GM21381 (cell line): ENCODE measurements at regions not wholly inside any gene's neighbourhood (a gene's known extent, or its start where the extent isn't known, plus 50 kb on each side); places are given as distances from the start of the nearest gene placed in this dataset.
"Not testable (repeated sequence)": the region's sequence is repeated elsewhere in the genome, so short reads cannot be mapped to it uniquely, and the experiment has no call there.

Experiments used
- ATAC-seq: cut with Tn5 transposase; IDR thresholded peaks from one replicate; pipeline ENCODE4 v1.9.1; 2021; ENCODE audit warnings: mild to moderate bottlenecking, moderate library complexity; ENCODE audit not compliant: unreplicated experiment

DNA sequence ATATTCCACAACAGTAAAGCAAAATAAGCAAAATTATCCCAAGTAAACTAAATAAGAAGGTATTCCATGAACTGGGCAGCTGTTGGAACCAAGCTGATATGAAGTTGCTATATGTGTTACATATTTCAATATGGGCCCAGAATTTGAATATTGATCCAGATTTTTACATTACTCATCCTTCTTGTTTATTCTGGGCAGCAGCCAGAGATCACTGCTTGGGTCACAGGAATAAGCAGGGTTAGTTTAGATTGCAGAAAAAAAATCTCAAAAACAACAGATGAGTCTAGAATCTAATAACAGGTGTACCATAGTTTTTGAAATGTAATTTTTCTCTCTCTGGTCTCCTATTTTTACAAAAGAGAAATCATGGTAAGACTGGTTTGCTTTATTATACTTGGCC lies 171.5 kb upstream of the NAMPT start:
- ATAC-seq = no peak

DNA sequence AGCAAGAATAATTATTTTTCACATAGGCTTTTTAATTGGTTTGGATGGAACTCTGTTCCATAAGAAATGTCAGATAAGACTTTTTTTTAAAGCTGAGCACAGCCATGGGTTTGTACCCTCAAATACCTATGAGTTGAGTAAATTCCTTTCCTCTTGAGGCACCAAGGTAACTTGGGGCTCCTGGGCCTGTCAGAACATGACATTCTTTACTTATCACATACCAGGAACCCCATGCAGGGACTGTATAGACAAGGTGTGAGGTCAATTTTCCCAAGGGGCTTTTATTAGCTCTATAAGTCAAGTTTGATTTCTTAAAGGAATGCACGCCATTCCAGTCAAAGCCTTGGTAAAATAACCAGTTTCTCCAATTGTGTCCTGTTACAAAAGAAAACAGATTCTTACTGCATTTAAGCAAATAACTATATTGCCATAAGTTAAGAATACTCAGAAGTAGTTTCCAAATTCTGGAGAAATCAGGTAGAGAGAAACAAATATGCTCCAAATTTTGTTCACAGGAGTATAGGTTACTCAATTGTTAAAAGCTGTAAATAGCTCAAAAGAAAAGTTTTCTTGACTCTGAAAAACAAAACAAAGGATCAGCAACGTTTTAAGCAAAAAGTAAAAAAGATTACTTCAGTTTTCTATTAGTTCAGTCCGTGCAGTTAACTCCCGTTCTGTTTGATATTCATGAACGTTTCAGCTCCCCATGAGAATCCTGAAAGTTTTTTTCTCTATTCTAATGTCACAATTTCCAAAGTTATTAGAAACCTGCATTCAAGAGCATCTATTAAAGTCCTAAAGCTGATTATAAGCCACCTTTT lies 167.5 kb upstream of the NAMPT start:
- no peak for ATAC-seq

DNA sequence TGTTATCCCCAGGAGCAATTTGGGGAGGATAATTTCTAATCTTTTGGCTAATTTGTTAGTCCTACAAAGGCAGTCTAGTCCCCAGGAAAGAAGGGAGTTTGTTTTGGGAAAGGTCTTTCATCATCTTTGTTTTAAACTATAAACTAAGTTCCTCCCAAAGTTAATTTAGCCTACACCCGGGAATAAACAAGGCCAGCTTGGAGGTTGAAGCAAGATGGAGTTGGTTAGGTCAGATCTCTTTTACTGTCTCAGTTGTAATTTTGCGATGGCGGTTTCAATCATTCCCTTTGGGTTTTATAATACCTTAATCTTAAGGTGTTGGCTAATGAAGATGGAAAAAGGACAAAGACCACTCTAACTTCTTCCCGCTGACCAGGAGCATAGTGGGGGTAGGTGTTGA lies 166.4 kb upstream of the NAMPT start:
- ATAC-seq = no peak

DNA sequence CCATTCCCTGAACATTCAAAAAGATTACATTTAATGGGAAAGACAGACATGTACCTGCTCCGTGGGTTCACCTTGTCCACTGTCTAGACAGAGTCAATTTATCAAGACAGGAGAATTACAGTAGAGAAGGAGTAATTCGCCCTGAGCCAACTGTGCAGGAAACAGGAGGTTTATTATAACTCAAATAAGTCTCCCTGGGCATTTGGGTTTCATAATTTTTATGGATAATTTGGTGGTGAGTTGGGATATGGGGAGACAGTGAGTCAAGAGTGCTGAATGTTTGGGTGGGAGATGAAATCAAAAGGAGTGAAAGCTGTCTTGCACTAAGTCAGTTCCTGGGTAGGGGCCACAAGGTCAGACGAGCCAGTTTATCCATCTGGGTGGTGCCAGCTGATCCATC lies 165.9 kb upstream of the NAMPT start:
- ATAC-seq = no peak

DNA sequence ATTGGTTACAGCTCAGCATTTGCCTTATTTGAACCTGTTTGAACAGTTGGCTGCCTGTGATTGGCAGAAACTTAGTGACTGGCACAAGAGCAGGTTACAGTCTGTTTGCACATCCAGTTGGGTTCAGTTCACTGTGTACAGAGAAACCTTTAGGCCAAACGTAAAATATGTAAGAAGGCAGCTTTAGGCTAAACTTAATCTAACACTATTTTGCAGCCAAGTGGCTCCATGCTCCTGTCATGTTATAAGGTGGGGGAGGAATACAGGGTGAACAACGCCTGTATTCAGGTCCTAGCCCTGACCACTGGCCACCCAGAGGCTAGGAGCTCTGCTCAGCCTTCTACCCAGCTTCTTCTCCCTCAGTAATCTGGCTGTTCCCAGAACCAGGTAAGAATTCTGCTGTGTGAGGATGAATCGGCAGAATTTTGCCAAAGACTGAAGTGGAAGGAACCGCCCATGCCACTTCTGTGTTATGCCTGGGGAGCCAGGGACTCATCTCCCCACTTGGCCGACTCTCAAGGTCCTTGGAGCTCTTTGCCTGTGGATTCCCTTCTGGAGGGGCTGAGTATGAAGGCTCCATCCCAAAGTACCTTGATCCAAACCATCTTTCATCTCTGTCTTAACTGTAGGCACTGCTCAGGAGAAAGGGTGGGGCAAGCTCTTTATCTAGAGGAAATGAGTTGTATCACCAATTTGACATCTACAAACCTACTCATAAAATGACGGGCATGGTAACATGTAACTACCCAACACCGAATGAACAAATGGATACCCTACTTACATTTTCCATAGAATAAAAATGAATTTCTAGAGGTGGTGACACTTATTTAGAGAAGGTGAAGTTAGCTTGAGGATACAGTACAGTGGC lies 164.4 kb upstream of the NAMPT start:
- ATAC-seq = no peak

DNA sequence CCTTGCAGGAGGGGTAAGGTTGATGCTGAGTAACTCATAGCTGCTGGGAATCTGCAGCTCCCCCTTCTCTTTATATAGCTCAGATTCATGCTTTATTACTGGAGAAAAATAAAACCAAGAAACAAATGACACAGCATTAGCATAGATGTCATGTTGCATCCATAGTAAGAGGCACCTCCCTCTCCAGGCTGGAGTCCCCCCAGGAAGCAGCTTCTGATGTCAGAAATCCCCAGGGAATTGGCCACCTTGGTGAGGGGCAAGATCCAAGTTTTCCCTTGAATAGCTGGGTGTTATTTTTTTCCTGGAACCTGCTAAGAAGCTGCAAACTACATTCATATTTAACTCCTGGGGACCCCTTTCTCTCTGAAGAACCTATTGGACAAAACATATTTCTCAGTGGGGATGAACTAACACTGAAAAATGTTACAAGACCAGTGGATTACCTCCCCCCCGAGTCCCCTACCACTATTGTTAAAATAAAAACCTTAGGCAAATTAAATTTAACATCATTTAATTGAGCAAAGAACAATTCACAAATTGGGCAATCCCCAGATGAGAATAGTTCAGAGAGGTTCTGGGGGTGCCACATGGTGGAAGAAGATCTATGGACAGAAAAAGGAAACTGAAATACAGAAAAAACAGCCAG lies 163.7 kb upstream of the NAMPT start:
- ATAC-seq = no peak

DNA sequence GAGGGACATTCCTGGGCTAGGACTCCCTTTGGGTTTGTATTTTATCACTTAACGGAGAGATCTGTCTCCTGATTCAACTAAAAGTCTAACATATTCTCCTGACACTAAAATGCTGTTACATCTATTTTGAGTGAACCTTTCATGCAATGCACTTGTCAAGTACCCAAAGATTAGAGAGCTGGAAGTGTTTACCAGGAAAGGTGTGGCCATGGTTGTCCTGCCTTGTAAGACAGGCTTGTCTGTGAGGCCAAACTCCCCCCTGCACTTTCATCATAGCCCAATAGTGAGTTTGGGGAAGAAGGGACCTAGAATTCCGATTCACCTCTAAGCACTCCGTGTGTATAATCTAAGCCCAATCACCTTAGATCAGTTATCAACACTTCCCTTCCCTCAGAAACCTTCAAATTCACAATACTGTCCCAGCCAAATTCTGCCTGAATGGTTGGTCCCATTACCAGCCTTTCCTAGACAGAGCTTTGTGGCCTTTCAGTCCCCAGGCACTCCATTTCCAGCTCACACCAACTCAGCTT lies 162.6 kb upstream of the NAMPT start:
- no peak for ATAC-seq

DNA sequence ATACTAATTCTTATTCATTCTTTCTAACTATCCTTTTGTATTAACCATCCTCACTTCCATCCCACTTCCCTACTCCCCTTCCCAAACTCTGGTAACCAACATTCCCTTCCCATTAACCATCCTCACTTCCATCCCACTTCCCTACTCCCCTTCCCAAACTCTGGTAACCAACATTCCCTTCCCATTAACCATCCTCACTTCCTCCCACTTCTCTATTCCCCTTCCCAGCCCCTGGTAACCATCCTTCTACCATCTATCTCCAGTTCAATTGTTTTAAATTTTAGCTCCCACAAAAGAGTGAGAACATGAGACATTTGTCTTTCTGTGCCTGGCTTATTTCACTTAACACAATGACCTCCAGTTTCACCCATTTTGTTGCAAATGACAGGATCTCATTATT lies 160.6 kb upstream of the NAMPT start:
- ATAC-seq = not testable (repeated sequence)

DNA sequence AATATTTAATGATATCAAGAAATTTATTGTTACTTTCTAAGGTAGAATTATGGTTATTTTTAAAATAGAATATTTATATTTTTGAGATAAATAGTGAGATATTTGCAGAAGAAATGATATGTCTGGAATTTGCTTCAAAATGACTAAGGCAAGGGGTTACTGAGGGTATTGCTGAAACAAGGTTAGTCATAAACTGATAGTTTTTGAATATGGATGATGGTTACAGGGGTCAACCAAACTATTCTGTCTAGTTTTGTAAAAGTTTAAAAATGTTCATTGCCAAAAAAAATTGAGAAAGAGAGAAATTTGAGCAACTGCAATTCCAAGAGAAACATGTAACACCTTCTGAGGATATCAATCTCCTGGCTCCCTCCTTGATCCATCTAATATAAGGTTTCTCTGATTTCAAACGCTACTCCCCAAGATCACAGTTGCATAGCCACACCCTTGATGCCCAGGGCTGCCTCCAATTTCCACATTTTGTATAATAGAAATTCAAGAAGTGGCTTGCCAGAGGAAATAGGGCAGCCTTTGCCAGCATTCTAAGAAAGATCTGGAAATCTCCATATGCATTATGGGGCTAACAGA lies 159.4 kb upstream of the NAMPT start:
- ATAC-seq = no peak

DNA sequence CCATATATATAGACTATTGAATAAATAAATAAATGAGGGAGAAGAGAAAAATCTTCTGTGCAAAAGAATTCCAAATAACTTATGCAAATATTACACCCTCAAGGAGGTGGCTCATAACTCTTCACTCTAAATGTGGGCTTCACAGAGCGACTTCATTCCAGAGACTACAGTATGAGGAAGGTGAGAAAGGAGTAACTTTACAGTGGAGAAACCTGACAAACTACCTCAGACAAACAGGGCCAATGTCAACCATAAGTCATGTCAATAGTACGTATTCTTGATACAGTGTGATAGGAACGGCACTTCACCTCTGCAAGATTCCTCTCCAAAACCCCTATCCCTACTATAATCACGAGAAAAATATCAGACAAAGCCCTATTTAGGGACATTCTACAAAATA lies 158.4 kb upstream of the NAMPT start:
- ATAC-seq = no peak

DNA sequence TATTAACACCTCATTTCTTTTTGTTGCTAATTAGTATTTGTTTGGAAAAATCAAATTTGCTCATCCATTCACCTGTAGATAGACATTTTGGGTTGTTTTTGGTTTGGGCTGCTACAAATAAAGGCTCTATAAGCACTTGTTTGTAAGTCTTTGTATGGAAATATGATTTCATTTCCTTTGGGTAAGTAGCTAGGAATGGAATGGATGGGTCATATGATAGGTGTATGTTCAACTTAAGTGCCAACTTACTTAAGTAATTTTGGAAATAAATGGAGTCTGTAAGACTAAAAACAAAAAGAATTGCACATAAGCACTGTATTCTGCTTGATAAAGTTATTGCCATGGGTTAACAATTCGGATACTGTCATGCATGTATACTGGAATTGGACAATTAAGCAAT lies 157.7 kb upstream of the NAMPT start:
- no peak for ATAC-seq

DNA sequence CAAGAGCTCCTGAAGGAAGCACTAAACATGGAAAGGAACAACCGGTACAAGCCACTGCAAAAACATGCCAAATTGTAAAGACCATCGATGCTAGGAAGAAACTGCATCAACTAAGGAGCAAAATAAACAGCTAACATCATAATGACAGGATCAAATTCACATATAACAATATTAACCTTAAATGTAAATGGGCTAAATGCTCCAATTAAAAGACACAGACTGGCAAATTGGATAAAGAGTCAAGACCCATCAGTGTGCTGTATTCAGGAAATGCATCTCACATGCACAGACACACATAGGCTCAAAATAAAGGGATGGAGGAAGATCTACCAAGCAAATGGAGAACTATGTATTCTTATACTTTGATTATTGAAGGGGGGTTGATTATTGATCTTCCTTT lies 156.6 kb upstream of the NAMPT start:
- ATAC-seq = not testable (repeated sequence)

DNA sequence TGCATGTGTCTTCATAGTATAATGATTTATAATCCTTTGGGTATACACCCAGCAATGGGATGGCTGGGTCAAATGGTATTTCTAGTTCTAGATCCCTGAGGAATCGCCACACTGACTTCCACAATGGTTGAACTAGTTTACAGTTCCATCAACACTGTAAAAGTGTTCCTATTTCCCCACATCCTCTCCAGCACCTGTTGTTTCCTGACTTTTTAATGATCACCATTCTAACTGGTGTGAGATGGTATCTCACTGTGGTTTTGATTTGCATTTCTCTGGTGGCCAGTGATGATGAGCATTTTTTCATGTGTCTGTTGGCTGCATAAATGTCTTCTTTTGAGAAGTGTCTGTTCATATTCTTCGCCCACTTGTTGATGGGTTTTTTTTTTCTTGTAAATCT lies 152.2 kb upstream of the NAMPT start:
- not testable (repeated sequence) for ATAC-seq

DNA sequence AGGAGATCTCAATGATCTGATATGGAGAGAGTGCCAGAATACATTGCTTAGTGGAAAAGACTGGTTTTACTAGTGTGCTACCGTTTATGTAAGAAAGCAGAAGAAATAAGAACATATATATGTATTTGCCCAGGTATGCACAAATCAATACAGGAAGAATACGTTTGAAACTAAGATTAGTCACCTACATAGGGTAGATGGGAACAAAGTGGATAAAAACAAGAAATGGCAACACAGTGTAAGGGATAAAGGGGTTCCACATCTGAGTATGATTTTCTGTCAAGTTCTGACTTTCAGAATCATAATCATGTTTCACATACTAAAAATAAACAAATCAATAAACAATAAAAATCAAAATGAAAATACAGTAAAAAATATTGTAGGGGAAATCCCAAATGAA lies 148.6 kb upstream of the NAMPT start:
- no peak for ATAC-seq

DNA sequence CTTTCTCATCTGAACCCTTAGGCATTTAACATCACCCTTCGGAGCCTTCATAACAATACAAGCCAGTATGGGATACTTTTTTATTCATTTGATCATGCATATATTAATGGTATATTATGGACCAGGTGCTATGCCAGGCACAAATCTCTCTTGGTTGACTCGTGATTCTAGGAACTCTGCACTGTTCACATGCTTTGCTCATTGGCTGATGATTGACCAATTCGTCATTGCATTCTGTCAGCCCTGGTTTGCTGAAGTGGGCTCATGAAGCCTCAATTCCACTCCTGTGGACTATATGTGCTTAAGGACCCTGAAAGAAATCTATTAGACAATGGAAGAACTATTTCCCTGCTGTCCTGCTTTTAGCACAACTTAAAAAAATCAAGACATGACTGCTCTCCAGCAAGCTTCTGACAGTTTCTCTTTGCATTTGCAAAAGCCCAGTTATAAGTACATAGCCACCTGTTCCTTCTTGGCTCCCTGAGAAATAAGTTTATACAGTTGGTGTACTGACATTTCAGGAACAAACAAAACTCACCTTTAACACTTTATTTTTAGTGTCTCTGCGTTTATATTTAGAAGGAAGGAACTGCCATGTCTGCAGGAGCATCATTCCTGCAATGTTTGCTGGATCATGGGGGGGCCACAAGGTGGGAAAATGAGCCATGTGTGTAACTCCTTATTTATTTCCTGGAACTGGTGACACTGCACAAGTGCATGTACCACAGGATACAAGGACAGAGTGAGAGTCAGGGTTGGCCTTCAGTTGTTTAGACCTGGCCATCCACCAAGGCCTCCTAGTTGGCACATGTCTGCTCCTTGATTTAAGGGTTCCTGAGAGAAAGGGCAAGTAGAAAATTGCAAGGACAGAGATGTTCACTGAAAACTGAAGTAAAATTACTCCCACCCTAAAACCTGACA lies 146.0 kb upstream of the NAMPT start:
- no peak for ATAC-seq

DNA sequence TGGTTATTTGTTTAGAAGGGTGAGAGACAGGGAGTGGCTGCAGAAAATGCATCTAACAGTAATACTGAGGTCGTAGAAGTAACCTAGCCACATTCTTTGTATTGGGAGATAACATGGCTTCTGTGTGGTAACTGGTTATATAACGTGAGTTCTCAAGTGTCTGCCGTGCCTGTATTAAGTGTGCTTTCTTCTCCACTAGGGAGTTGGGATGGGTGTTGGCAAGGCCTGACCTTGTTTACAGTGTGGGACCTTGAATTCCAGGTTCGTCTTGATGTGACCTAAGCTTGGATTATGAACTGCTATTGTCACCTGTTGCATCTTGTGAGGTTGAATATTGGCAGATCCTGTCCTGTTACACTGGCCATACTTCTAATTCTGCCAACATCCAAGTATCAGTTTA lies 145.3 kb upstream of the NAMPT start:
- no peak for ATAC-seq

DNA sequence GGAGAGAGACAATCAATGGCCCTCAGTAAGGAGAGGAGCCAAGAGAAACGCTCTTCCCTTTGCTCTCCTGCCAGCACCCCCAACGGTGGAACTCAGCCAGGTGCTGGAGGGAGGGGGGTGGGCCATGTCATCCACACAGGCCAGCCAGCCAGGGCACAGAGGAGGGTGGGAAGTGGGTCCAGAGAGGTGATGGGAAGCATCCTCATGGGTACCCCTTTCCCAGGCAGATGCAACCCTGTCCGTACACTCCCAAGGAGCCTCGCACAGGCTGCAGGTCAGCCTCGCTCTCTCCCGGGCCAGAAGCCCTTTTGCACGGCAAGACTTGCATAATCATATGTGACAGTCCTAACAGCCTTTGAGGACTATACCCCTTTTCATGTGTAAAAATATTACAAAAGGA lies 142.0 kb upstream of the NAMPT start:
- no peak for ATAC-seq

DNA sequence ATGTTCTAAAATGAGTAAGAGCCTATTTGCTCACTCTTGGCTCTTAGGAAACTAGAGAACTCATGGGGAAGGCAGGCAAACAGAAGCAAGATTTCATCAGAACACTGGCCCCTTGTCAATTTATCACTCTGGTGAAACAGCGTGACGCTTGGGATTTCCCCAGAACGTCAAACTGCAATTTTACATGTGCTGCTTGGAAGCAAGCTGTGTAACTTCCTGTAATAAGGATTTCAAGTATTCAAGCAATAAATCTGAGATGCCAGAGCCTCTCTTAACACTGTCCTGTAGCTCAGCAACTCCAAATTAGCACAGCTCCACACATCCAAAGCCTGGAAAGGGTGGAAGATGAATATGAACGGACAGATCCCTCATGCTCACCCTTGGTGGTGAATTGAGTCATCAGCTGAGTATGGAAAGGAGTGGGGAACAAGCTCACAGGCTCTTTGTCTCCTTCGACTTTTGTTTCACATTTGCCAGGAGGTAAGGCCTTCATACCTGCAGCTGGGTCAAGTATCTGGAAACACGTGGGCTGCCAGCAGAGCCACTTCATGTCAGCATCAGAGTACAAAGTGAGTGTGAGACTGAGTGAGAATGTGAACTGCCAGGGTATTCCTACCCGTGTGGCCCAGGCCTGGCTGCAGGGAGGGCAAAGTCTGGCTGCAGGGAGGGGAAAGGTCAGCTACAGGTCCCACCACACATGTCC lies 140.4 kb upstream of the NAMPT start:
- peak; percentile 79 for ATAC-seq

DNA sequence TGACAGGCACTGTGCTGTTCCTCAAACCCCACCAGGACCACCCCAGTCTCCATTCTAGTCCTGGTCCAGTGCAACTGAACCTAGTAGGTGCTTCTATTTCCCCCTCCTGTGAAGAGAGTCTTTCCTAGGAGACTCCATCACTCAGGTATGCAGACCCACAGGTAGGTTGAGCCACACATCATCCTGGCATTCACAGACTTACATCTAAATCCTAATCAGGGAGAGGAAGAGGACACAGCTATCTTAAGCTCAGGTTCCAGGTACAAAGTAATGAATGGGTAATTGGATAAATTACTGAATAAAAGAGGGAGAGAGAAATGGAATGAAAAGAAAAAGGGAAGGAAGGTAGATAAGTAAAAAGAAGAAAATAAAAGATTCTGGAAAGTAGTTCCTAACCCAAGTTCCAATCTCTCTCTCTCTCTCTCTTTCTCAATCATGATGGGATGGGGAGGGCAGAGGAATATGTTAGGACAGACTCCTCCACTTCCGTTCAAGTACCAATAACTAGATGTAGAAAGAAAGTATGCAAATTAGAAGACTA lies 139.8 kb upstream of the NAMPT start:
- ATAC-seq = no peak
